Liver (tissue), 2 donors: ENCODE measurements at regions not wholly inside any gene's neighbourhood (a gene's known extent, or its start where the extent isn't known, plus 50 kb on each side); places are given as distances from the start of the nearest gene placed in this dataset.

Experiments
- TAF1 ChIP-seq: conservative IDR thresholded peaks from 2 replicates; pipeline ENCODE4 v1.6.1; 2016; ENCODE audit warnings: antibody characterized with exemption, mild to moderate bottlenecking
- YY1 ChIP-seq: IDR thresholded peaks from 2 replicates; pipeline ENCODE4 v1.6.1; 2016; ENCODE audit warnings: antibody characterized with exemption, mild to moderate bottlenecking
- donor health status: healthy.

DNA sequence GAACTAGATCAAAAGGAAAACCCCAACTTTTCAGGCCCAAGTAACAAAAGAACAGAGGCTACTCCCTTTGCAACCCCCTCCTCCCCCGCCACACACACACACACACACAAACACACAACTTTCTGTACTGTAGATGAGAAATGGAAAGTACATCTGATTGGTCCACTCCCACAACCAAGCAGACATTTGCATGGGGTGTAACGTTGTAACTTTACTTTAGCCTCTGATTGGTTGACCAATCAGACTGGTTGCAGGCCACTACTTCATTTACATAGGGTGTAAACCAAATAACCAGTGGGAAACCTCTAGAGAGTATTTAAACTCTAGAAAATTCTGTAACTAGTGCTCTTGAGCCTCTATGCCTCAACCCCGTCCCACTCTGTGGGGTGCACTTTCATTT lies 425.5 kb downstream of the GXYLT1 start:
- TF ChIP-seq YY1 (no peak), TAF1 (no peak)
